ENCODE measurements at regions not wholly inside any gene's neighbourhood (a gene's known extent, or its start where the extent isn't known, plus 50 kb on each side); places are given as distances from the start of the nearest gene placed in this dataset.

GRCh38 chr4:13126976-13127910 lies 356.9 kb downstream of the RAB28 start:
- Histone ChIP-seq H3K9me3 (ENCODE audit: insufficient read depth, low read length) (no peaks in the 10 kb centered on the region), H2AFZ (ENCODE audit: low read depth, low read length) (no peak overlapping the region), H3K27me3 (ENCODE audit: low read depth, low read length) (no peaks in the 10 kb centered on the region), H3K79me2 (ENCODE audit: low read length) (no peaks in the 10 kb centered on the region), H3K4me1 (ENCODE audit: low read length) (no peaks in the 10 kb centered on the region), H4K20me1 (ENCODE audit: insufficient read depth, low read length) (no peaks in the 10 kb centered on the region), H3K36me3 (replicated peaks; ENCODE audit: low read depth, low read length) (no peaks in the 10 kb centered on the region), H3K27ac (ENCODE audit: low read length) (no peak overlapping the region), H3K4me2 (ENCODE audit: low read length) (no peak overlapping the region), H3K9ac (ENCODE audit: low read length) (no peak overlapping the region), H3K4me3 (ENCODE audit: low read length) (no peak overlapping the region)
- no peak for TF ChIP-seq EZH2phosphoT487 (IDR thresholded peaks at IDR 0.05; ENCODE audit: low read depth)
- TF ChIP-seq CTCF (IDR thresholded peaks at IDR 0.05; ENCODE audit: low read depth, low read length), result no peak

GRCh38 chr4:13118633-13119032 lies 365.5 kb downstream of the RAB28 start:
- H3K4me2 ChIP-seq (ENCODE audit: low read length), result no peak overlapping the region
- H3K4me1 ChIP-seq (ENCODE audit: low read length), result no peaks in the 10 kb centered on the region
- H3K27me3 ChIP-seq (ENCODE audit: low read depth, low read length), result no peaks in the 10 kb centered on the region
- H3K27ac ChIP-seq (ENCODE audit: low read length), result no peak overlapping the region
- H3K9ac ChIP-seq (ENCODE audit: low read length), result no peak overlapping the region
- no peaks in the 10 kb centered on the region for H3K9me3 ChIP-seq (ENCODE audit: insufficient read depth, low read length)
- H3K79me2 ChIP-seq (ENCODE audit: low read length), result no peaks in the 10 kb centered on the region
- no peaks in the 10 kb centered on the region for H3K36me3 ChIP-seq (replicated peaks; ENCODE audit: low read depth, low read length)
- H2AFZ ChIP-seq (ENCODE audit: low read depth, low read length), result no peak overlapping the region
- no peak for TF ChIP-seq EZH2phosphoT487 (IDR thresholded peaks at IDR 0.05; ENCODE audit: low read depth)
- no peak for TF ChIP-seq CTCF (IDR thresholded peaks at IDR 0.05; ENCODE audit: low read depth, low read length)
- no peak overlapping the region for H3K4me3 ChIP-seq (ENCODE audit: low read length)
- no peaks in the 10 kb centered on the region for H4K20me1 ChIP-seq (ENCODE audit: insufficient read depth, low read length)

- Histone ChIP-seq H3K27ac (ENCODE audit: low read length) (no peak overlapping the region), H3K4me2 (ENCODE audit: low read length) (no peak overlapping the region), H3K27me3 (ENCODE audit: low read depth, low read length) (no peaks in the 10 kb centered on the region), H3K79me2 (ENCODE audit: low read length) (no peaks in the 10 kb centered on the region), H3K4me1 (ENCODE audit: low read length) (no peaks in the 10 kb centered on the region), H3K4me3 (ENCODE audit: low read length) (no peak overlapping the region), H3K9ac (ENCODE audit: low read length) (no peak overlapping the region), H2AFZ (ENCODE audit: low read depth, low read length) (no peak overlapping the region), H3K36me3 (replicated peaks; ENCODE audit: low read depth, low read length) (no peaks in the 10 kb centered on the region), H3K9me3 (ENCODE audit: insufficient read depth, low read length) (no peaks in the 10 kb centered on the region), H4K20me1 (ENCODE audit: insufficient read depth, low read length) (no peaks in the 10 kb centered on the region)
- TF ChIP-seq CTCF (IDR thresholded peaks at IDR 0.05; ENCODE audit: low read depth, low read length) (no peak), EZH2phosphoT487 (IDR thresholded peaks at IDR 0.05; ENCODE audit: low read depth) (no peak)
These were observed 367.0 kb downstream of the RAB28 start for GRCh38 chr4:13117185-13117584.

- TF ChIP-seq EZH2phosphoT487 (IDR thresholded peaks at IDR 0.05; ENCODE audit: low read depth), result no peak
- no peaks in the 10 kb centered on the region for H3K27me3 ChIP-seq (ENCODE audit: low read depth, low read length)
- no peaks in the 10 kb centered on the region for H3K79me2 ChIP-seq (ENCODE audit: low read length)
- H2AFZ ChIP-seq (ENCODE audit: low read depth, low read length), result no peak overlapping the region
- H3K36me3 ChIP-seq (replicated peaks; ENCODE audit: low read depth, low read length), result no peaks in the 10 kb centered on the region
- no peak overlapping the region for H3K9ac ChIP-seq (ENCODE audit: low read length)
- no peaks in the 10 kb centered on the region for H3K4me1 ChIP-seq (ENCODE audit: low read length)
- no peak overlapping the region for H3K27ac ChIP-seq (ENCODE audit: low read length)
- no peak overlapping the region for H3K4me3 ChIP-seq (ENCODE audit: low read length)
- H3K4me2 ChIP-seq (ENCODE audit: low read length), result no peak overlapping the region
- H4K20me1 ChIP-seq (ENCODE audit: insufficient read depth, low read length), result no peaks in the 10 kb centered on the region
- H3K9me3 ChIP-seq (ENCODE audit: insufficient read depth, low read length), result 0 out of 2 replicates have a peak, but pooled peaks cover 3% of the 10 kb centered on the region
These were observed 372.1 kb downstream of the RAB28 start for GRCh38 chr4:13112030-13112429.
